Endothelial cell of umbilical vein (primary cell): ENCODE measurements at regions not wholly inside any gene's neighbourhood (a gene's known extent, or its start where the extent isn't known, plus 50 kb on each side); places are given as distances from the start of the nearest gene placed in this dataset.

Experiments
- BruUV-seq: library from RNA; stranded (reverse); fragments of 400-500 nt; replicated peaks from 2 replicates; lab custom pipeline; 2021; lab: Mats Ljungman, UMichigan
- CTCF ChIA-PET: fragments of 300-600, 350-600 bp; sonication (Branson Sonifier 250); formaldehyde crosslinking; loops from one replicate; lab custom pipeline; 2021; ENCODE audit warnings: antibody characterized with exemption, inconsistent platforms; lab: Charles Lee
- POLR2A ChIA-PET: fragments of 300-600, 350-600 bp; sonication (Branson Sonifier 250); formaldehyde crosslinking; loops from one replicate; lab custom pipeline; 2021; ENCODE audit warnings: antibody characterized with exemption, inconsistent platforms; lab: Charles Lee
- DNase-seq: peaks from one replicate; pipeline ENCODE4 v3.0.0-alpha.2; 2011; ENCODE audit warnings: low read depth, low spot score
- FAIRE-seq: peaks from 2 replicates; lab custom pipeline; 2011; peaks lifted over from hg19 to GRCh38; lab: Jason Lieb, UNC
- H2AFZ ChIP-seq: 2 replicates; pipeline ENCODE4 v1.6.0; 2012; ENCODE audit warnings: low read depth, low read length, control low read depth, inconsistent platforms
- H3K27ac ChIP-seq: 2 replicates; pipeline ENCODE4 v1.5.1; 2011; ENCODE audit warnings: low read depth, mild to moderate bottlenecking, control low read depth, low read length, moderate library complexity; ENCODE audit not compliant: insufficient read depth
- H3K27me3 ChIP-seq, 2 experiments: 2 replicates each; pipeline versions ENCODE4 v1.6.0 to v1.6.1; 2011; ENCODE audit warnings: low read length in 2 of 2, mixed read lengths in 1 of 2; ENCODE audit not compliant: control insufficient read depth in 2 of 2, insufficient read depth in 2 of 2
- H3K36me3 ChIP-seq, 2 experiments: 2 replicates in 1 of 2; 3 replicates in 1 of 2; pipeline ENCODE4 v1.5.1; 2011; ENCODE audit warnings: low read length in 2 of 2, mild to moderate bottlenecking in 1 of 2, moderate library complexity in 1 of 2; ENCODE audit not compliant: control insufficient read depth in 2 of 2, insufficient read depth in 2 of 2; ENCODE audit errors: extremely low read depth in 1 of 2
- H3K4me1 ChIP-seq: 3 replicates; pipeline ENCODE4 v1.5.1; 2011; ENCODE audit warnings: mild to moderate bottlenecking, low read length; ENCODE audit not compliant: control insufficient read depth, insufficient read depth; ENCODE audit errors: extremely low read depth
- H3K4me2 ChIP-seq: 2 replicates; pipeline ENCODE4 v1.6.1; 2011; ENCODE audit warnings: low read length, control low read depth, mixed read lengths; ENCODE audit not compliant: insufficient read depth
- H3K4me3 ChIP-seq, 3 experiments: fragments of 200-600 bp in 1 of 3; sonication (generic), shearing (Covaris generic) in 1 of 3; replicated peaks in 1 of 3; 2 replicates each; pipeline ENCODE4 v1.5.1; 2011 to 2016; ENCODE audit warnings: control low read depth in 3 of 3, low read length in 3 of 3, mild to moderate bottlenecking in 2 of 3, inconsistent platforms in 1 of 3, low read depth in 1 of 3, moderate library complexity in 1 of 3; ENCODE audit not compliant: insufficient read depth in 1 of 3
- H3K79me2 ChIP-seq: 2 replicates; pipeline ENCODE4 v1.6.0; 2012; ENCODE audit warnings: low read length, inconsistent platforms; ENCODE audit not compliant: control insufficient read depth, insufficient read depth
- H3K9ac ChIP-seq: replicated peaks from 2 replicates; pipeline ENCODE3; 2011; ENCODE audit warnings: low read length, control low read depth; ENCODE audit not compliant: insufficient read depth; ENCODE audit errors: extremely low read depth
- H3K9me1 ChIP-seq: replicated peaks from 3 replicates; pipeline ENCODE4 v1.6.0; 2011; ENCODE audit warnings: mild to moderate bottlenecking, low read length; ENCODE audit not compliant: control insufficient read depth, insufficient read depth; ENCODE audit errors: extremely low read depth
- H3K9me3 ChIP-seq: replicated peaks from 2 replicates; pipeline ENCODE4 v1.5.1; 2012; ENCODE audit warnings: low read length, inconsistent platforms; ENCODE audit not compliant: control insufficient read depth, insufficient read depth
- H4K20me1 ChIP-seq: replicated peaks from 2 replicates; pipeline ENCODE3; 2011; ENCODE audit warnings: mild to moderate bottlenecking, low read length; ENCODE audit not compliant: control insufficient read depth, insufficient read depth; ENCODE audit errors: extremely low read depth
- CTCF ChIP-seq, 2 donors: IDR thresholded peaks; 1 replicate in 1 of 2; 2 replicates in 1 of 2; pipeline ENCODE4 v1.5.1; 2011; ENCODE audit warnings: low read length in 2 of 2, mild to moderate bottlenecking in 2 of 2, moderate library complexity in 2 of 2, control low read depth in 1 of 2, inconsistent platforms in 1 of 2, low read depth in 1 of 2; ENCODE audit not compliant: insufficient read depth in 1 of 2; ENCODE audit errors: extremely low read depth in 1 of 2
- EZH2 ChIP-seq: IDR thresholded peaks from 2 replicates; pipeline ENCODE4 v1.6.1; 2012; ENCODE audit warnings: borderline replicate concordance, low read depth, mild to moderate bottlenecking, moderate library complexity, low read length, inconsistent platforms; ENCODE audit not compliant: severe bottlenecking
- FOS ChIP-seq: IDR thresholded peaks from 2 replicates; pipeline ENCODE4 v1.6.1; 2011; ENCODE audit warnings: mild to moderate bottlenecking, low read length, moderate library complexity, borderline replicate concordance; ENCODE audit not compliant: insufficient read depth
- GATA2 ChIP-seq: IDR thresholded peaks from 2 replicates; pipeline ENCODE4 v1.7.0; 2011; ENCODE audit warnings: low read depth, mild to moderate bottlenecking, moderate library complexity, mixed read lengths, low read length; ENCODE audit not compliant: insufficient read length, insufficient read depth
- JUN ChIP-seq: IDR thresholded peaks from 2 replicates; pipeline ENCODE4 v1.6.1; 2011; ENCODE audit warnings: borderline replicate concordance, low read depth; ENCODE audit not compliant: insufficient read length, insufficient read depth
- MAX ChIP-seq: IDR thresholded peaks from 2 replicates; pipeline ENCODE4 v1.6.1; 2011; ENCODE audit not compliant: insufficient read depth, insufficient read length
- MYC ChIP-seq: IDR thresholded peaks from one replicate; pipeline ENCODE4 v1.6.1; 2011; ENCODE audit warnings: mild to moderate bottlenecking, low read depth, low read length
- POLR2A ChIP-seq: IDR thresholded peaks from 2 replicates; pipeline ENCODE4 v1.6.1; 2012; ENCODE audit warnings: low read depth, mild to moderate bottlenecking, control low read depth, low read length
- POLR2AphosphoS5 ChIP-seq: IDR thresholded peaks from 2 replicates; pipeline ENCODE4 v1.6.1; 2012; ENCODE audit warnings: low read depth, mild to moderate bottlenecking, control low read depth, low read length, moderate library complexity; ENCODE audit not compliant: insufficient read depth
- dilution Hi-C: fragments of 300-500 bp; cut with MboI; formaldehyde crosslinking; loops from one replicate; pipeline ENCODE4 v1.15.0; 2019; ENCODE audit warnings: low sequenced_read_pairs; ENCODE audit not compliant: extremely low pct_ligation_motif_present
- intact Hi-C: fragments of 100-400 bp; cut with micrococcal nuclease; formaldehyde crosslinking; loops from one replicate; pipeline ENCODE4 v1.10.0; 2022

DNA sequence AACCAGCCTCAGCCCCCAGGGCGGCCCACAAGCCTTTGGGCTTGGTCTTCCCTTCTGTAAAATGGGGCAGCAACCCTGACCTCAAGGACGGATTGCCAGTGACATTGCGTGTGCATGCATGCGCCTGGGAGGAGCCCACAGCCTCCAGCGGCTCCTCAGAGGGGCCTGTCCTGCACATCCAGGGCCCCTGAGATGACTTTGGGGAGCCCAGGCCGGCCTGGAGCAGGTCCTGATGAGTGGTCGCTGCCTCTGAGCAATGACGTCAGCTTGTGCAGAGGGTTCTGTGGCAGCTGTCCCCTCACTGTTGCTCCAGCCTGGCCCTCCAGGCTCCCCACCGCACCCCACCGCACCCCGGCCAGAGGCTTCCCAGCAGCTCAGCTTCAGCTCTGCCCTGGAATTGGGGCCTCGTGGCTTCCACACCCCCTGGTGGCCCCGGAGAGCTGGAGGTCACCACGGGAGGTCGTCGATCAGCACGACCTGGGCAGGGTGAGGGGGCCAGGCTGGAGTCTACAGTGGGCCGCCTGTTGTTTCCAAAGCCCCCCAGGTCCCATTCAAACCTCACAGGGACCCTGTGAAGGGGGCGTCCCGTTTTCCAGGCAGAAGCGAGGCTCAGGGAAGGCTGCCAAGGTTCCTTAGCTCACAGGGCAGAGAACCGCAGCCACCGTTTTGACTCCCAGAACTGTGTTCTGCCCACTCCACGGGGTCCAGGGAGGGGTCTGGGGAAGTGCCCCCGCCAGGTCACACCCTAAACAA lies 341.8 kb downstream of the SEC14L1 start:
- Histone ChIP-seq H3K79me2 (peaks cover 8% of the 10 kb centered on the region), H3K4me1 (no peaks in the 10 kb centered on the region), H3K36me3 (peaks cover 0 to 12% of the 10 kb centered on the region in 2 experiments), H4K20me1 (no peaks in the 10 kb centered on the region), H3K4me3 (no peak overlapping the region), H3K9me3 (no peaks in the 10 kb centered on the region), H3K27me3 (no peaks in the 10 kb centered on the region), H3K27ac (no peak overlapping the region), H3K9ac (no peak overlapping the region), H2AFZ (no peak overlapping the region), H3K9me1 (no peaks in the 10 kb centered on the region), H3K4me2 (no peak overlapping the region)
- TF ChIP-seq CTCF (IDR thresholded peaks at IDR 0.05; ENCODE audit: extremely low read depth in 1 of 2, insufficient read depth in 1 of 2, low read depth in 1 of 2, low read length in 2 of 2), result no peak
- TF ChIP-seq MAX, result no peak
- no peak for TF ChIP-seq JUN
- no peak for TF ChIP-seq POLR2AphosphoS5
- TF ChIP-seq FOS, result no peak
- no peak for TF ChIP-seq EZH2
- no peak for TF ChIP-seq GATA2
- TF ChIP-seq POLR2A, result no peak
- TF ChIP-seq MYC, result no peak
- intact Hi-C loops (no loop called here), dilution Hi-C loops (no loop called here)
- DNase-seq, result no peak
- BruUV-seq, result no TSS peak
- CTCF ChIA-PET, result interaction anchor here (1.1 to 2.1 kb wide), 3 partner anchors 10 to 471 kb away, joined by 3 to 5 read pairs (median 3); no protein-coding TSS in a partner anchor
- POLR2A ChIA-PET, result no interaction called here
- no peak for FAIRE-seq
